HCT116 (cell line): ENCODE measurements at regions not wholly inside any gene's neighbourhood (a gene's known extent, or its start where the extent isn't known, plus 50 kb on each side); places are given as distances from the start of the nearest gene placed in this dataset.

Experiments used
- ATAC-seq: fragments of 200-7000 bp; cut with Tn5 transposase; 2 replicates; pipeline ENCODE4 v1.9.1; 2020; ENCODE audit warnings: mild to moderate bottlenecking, moderate library complexity
- BruUV-seq: library from RNA; stranded (reverse); fragments of 400-500 nt; replicated peaks from 2 replicates; lab custom pipeline; 2021; lab: Mats Ljungman, UMichigan
- CTCF ChIA-PET: fragments of 300-600 bp; sonication (Branson Sonifier 250); formaldehyde crosslinking; loops from one replicate; lab custom pipeline; 2021; ENCODE audit warnings: antibody characterized with exemption; lab: Charles Lee
- POLR2A ChIA-PET: fragments of 300-600, 350-600 bp; sonication (Branson Sonifier 250); formaldehyde crosslinking; loops from one replicate; lab custom pipeline; 2021; ENCODE audit warnings: antibody characterized with exemption; lab: Charles Lee
- RAD21 ChIA-PET, 2 experiments: fragments of 300-600 bp; sonication (Branson Sonifier 250); formaldehyde crosslinking; loops; one replicate each; lab custom pipeline; 2023; ENCODE audit warnings: low total read pairs in 2 of 2; ENCODE audit not compliant: uncharacterized antibody in 2 of 2, unreplicated experiment in 2 of 2, low non-redundant PET in 1 of 2; lab: Charles Lee
- DNase-seq: peaks from one replicate; pipeline ENCODE4 v3.0.0-alpha.2; 2010; ENCODE audit warnings: low read depth, low spot score
- H2AFZ ChIP-seq: fragments of 200-600 bp; shearing (Covaris generic), sonication (generic); 2 replicates; pipeline ENCODE4 v1.6.1; 2017; ENCODE audit warnings: low read depth, mixed run types, mixed read lengths, antibody characterized with exemption, low read length; ENCODE audit not compliant: poor library complexity, severe bottlenecking
- H3K27ac ChIP-seq: 2 replicates; pipeline ENCODE4 v1.5.1; 2012; ENCODE audit warnings: low read depth, low read length
- H3K27me3 ChIP-seq: fragments of 200-600 bp; sonication (generic); 2 replicates; pipeline ENCODE4 v1.6.1; 2016; ENCODE audit warnings: mixed run types, low read length, mixed read lengths; ENCODE audit not compliant: insufficient read depth
- H3K36me3 ChIP-seq, 2 experiments: fragments of 200-500 bp in 1 of 2; fragments of 200-600 bp in 1 of 2; sonication (Bioruptor generic) in 1 of 2; sonication (generic) in 1 of 2; 2 replicates each; pipeline versions ENCODE4 v1.5.1 to v1.6.1; 2014 to 2016; ENCODE audit warnings: low read length in 2 of 2, inconsistent platforms in 1 of 2, mixed read lengths in 1 of 2, mixed run types in 1 of 2; ENCODE audit not compliant: insufficient read depth in 2 of 2, control insufficient read depth in 1 of 2
- H3K4me1 ChIP-seq, 2 experiments: fragments of 200-600 bp in 1 of 2; sonication (generic) in 1 of 2; 2 replicates each; pipeline versions ENCODE4 v1.5.1 to v1.6.1; 2012 to 2017; ENCODE audit warnings: low read length in 2 of 2, inconsistent platforms in 1 of 2, mild to moderate bottlenecking in 1 of 2, mixed read lengths in 1 of 2, mixed run types in 1 of 2, moderate library complexity in 1 of 2; ENCODE audit not compliant: insufficient read depth in 2 of 2, control insufficient read depth in 1 of 2
- H3K4me2 ChIP-seq: fragments of 200-600 bp; sonication (generic); 2 replicates; pipeline ENCODE4 v1.6.1; 2017; ENCODE audit warnings: mixed run types, low read length, mixed read lengths
- H3K4me3 ChIP-seq, 2 experiments: fragments of 200-600 bp in 1 of 2; sonication (generic) in 1 of 2; replicated peaks in 1 of 2; 2 replicates each; pipeline ENCODE4 v1.5.1; 2011 to 2016; ENCODE audit warnings: low read length in 2 of 2, control low read depth in 1 of 2, low read depth in 1 of 2, mild to moderate bottlenecking in 1 of 2, mixed read lengths in 1 of 2, mixed run types in 1 of 2
- H3K79me2 ChIP-seq: fragments of 200-600 bp; sonication (generic); 2 replicates; pipeline ENCODE4 v1.6.1; 2017; ENCODE audit warnings: mild to moderate bottlenecking, mixed run types, low read length, moderate library complexity, mixed read lengths; ENCODE audit not compliant: insufficient read depth
- H3K9ac ChIP-seq: fragments of 200-600 bp; sonication (generic); 2 replicates; pipeline ENCODE4 v1.6.1; 2016; ENCODE audit warnings: low read length, mixed read lengths
- H3K9me2 ChIP-seq: fragments of 200-600 bp; sonication (generic), shearing (Covaris generic); 2 replicates; pipeline ENCODE4 v1.6.1; 2017; ENCODE audit warnings: mixed run types, mild to moderate bottlenecking, moderate library complexity; ENCODE audit not compliant: insufficient read depth
- H3K9me3 ChIP-seq, 2 experiments: fragments of 200-500 bp in 1 of 2; fragments of 200-600 bp in 1 of 2; sonication (Bioruptor generic) in 1 of 2; sonication (generic) in 1 of 2; 2 replicates each; pipeline ENCODE4 v1.6.1; 2014 to 2017; ENCODE audit warnings: low read length in 2 of 2, mixed read lengths in 2 of 2, inconsistent platforms in 1 of 2, low read depth in 1 of 2, mild to moderate bottlenecking in 1 of 2, mixed run types in 1 of 2, moderate library complexity in 1 of 2; ENCODE audit not compliant: control insufficient read depth in 1 of 2, insufficient read depth in 1 of 2
- H4K20me1 ChIP-seq: fragments of 200-600 bp; sonication (generic), shearing (Covaris generic); 2 replicates; pipeline ENCODE4 v1.6.1; 2017; ENCODE audit warnings: mixed run types, mild to moderate bottlenecking, moderate library complexity; ENCODE audit not compliant: insufficient read depth
- CBX3 ChIP-seq: IDR thresholded peaks from 2 replicates; pipeline ENCODE4 v1.6.1; 2012; ENCODE audit warnings: low read depth
- CTCF ChIP-seq, 3 experiments: fragments of 200-600 bp in 1 of 3; sonication (generic) in 1 of 3; IDR thresholded peaks in 2 of 3; conservative IDR thresholded peaks in 1 of 3; 2 replicates each; pipeline ENCODE4 v1.5.1; 2012 to 2017; ENCODE audit warnings: low read depth in 2 of 3, low read length in 2 of 3, antibody characterized with exemption in 1 of 3, borderline replicate concordance in 1 of 3, control low read depth in 1 of 3, mild to moderate bottlenecking in 1 of 3, mixed read lengths in 1 of 3, mixed run types in 1 of 3, moderate library complexity in 1 of 3; ENCODE audit not compliant: insufficient read depth in 1 of 3
- POLR2A ChIP-seq: IDR thresholded peaks from 2 replicates; pipeline ENCODE4 v1.7.0; 2011; ENCODE audit warnings: borderline replicate concordance; ENCODE audit not compliant: insufficient read depth, insufficient read length; ENCODE audit errors: extremely low read depth
- RAD21 ChIP-seq: IDR thresholded peaks from 2 replicates; pipeline ENCODE4 v1.6.1; 2012; ENCODE audit warnings: low read depth, mild to moderate bottlenecking
- intact Hi-C: fragments of 100-400 bp; cut with micrococcal nuclease; formaldehyde crosslinking; loops from 2 replicates; pipeline ENCODE4 v1.10.0; 2022

- Histone ChIP-seq H3K9me2 (no peaks in the 10 kb centered on the region), H3K9me3 (no peaks in the 10 kb centered on the region), H3K9ac (no peak overlapping the region), H3K4me3 (no peak overlapping the region), H3K27me3 (no peaks in the 10 kb centered on the region), H2AFZ (no peak overlapping the region), H3K79me2 (no peaks in the 10 kb centered on the region), H3K4me1 (no peaks in the 10 kb centered on the region), H4K20me1 (no peaks in the 10 kb centered on the region), H3K36me3 (no peaks in the 10 kb centered on the region), H3K4me2 (no peak overlapping the region), H3K27ac (no peak overlapping the region)
- CTCF ChIA-PET: no interaction called here
- BruUV-seq: no TSS peak
- DNase-seq: no peak
- POLR2A ChIA-PET: no interaction called here
- RAD21 ChIA-PET: no interaction called here
- TF ChIP-seq POLR2A: no peak
- no peak for TF ChIP-seq CBX3
- peak in 1 of 3 experiments; percentile 25; a peak in 2 of 6 replicates for TF ChIP-seq CTCF (IDR thresholded peaks at IDR 0.05 in 2 of 3, conservative IDR thresholded peaks at IDR 0.05 in 1 of 3; ENCODE audit: borderline replicate concordance in 1 of 3, insufficient read depth in 1 of 3, low read depth in 2 of 3, low read length in 2 of 3)
- TF ChIP-seq RAD21: no peak
- peak; percentile 42; the same call in 1 of the 2 replicates for ATAC-seq
- intact Hi-C loops: no loop called here
These were observed 178.7 kb upstream of the TAB2 start for GRCh38 chr6:149138699-149139294.

GRCh38 chr6:149139782-149140136, 177.8 kb upstream of the TAB2 start:
- no peaks in the 10 kb centered on the region for H3K9me2 ChIP-seq
- POLR2A ChIA-PET: no interaction called here
- H3K36me3 ChIP-seq: no peaks in the 10 kb centered on the region
- intact Hi-C loops: no loop called here
- H3K27ac ChIP-seq: no peak overlapping the region
- no peaks in the 10 kb centered on the region for H4K20me1 ChIP-seq
- ATAC-seq: no peak
- H3K4me2 ChIP-seq: no peak overlapping the region
- no peaks in the 10 kb centered on the region for H3K4me1 ChIP-seq
- RAD21 ChIA-PET: no interaction called here
- CTCF ChIA-PET: no interaction called here
- H3K9me3 ChIP-seq: no peaks in the 10 kb centered on the region
- no peak for DNase-seq
- H3K9ac ChIP-seq: no peak overlapping the region
- BruUV-seq: no TSS peak
- no peak overlapping the region for H3K4me3 ChIP-seq
- no peak for TF ChIP-seq RAD21
- H3K27me3 ChIP-seq: no peaks in the 10 kb centered on the region
- no peaks in the 10 kb centered on the region for H3K79me2 ChIP-seq
- no peak overlapping the region for H2AFZ ChIP-seq
